ENCODE measurements at regions not wholly inside any gene's neighbourhood (a gene's known extent, or its start where the extent isn't known, plus 50 kb on each side); places are given as distances from the start of the nearest gene placed in this dataset.

DNA sequence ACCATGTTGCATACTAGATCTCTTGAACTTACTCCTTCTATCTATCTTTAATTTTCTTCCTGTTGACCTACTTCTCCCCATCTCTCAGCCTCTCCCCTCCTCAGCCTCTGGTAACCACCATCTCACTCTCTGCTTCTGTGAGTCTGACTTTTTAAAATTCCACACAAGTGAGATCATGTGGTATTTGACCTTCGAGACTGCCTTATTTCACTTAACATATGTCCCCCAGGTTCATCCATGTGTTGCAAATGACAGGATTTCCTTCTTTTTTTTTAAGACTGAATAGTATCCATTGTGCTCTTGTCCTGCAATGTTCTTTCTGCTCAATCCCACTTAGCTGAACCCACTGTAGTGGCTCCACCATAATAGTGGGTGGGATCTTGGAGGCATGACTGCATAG lies 51.4 kb upstream of the DNAJC1 start:
- no peaks in the 10 kb centered on the region for H3K36me3 ChIP-seq (ENCODE audit: control insufficient read depth, insufficient read depth, low read length)
- no peaks in the 10 kb centered on the region for H3K27me3 ChIP-seq (ENCODE audit: control insufficient read depth, insufficient read depth, low read length)
- TF ChIP-seq, protein P1, sequence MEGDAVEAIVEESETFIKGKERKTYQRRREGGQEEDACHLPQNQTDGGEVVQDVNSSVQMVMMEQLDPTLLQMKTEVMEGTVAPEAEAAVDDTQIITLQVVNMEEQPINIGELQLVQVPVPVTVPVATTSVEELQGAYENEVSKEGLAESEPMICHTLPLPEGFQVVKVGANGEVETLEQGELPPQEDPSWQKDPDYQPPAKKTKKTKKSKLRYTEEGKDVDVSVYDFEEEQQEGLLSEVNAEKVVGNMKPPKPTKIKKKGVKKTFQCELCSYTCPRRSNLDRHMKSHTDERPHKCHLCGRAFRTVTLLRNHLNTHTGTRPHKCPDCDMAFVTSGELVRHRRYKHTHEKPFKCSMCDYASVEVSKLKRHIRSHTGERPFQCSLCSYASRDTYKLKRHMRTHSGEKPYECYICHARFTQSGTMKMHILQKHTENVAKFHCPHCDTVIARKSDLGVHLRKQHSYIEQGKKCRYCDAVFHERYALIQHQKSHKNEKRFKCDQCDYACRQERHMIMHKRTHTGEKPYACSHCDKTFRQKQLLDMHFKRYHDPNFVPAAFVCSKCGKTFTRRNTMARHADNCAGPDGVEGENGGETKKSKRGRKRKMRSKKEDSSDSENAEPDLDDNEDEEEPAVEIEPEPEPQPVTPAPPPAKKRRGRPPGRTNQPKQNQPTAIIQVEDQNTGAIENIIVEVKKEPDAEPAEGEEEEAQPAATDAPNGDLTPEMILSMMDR (IDR thresholded peaks at IDR 0.05; ENCODE audit: insufficient read depth, low read length, severe bottlenecking) = no peak
- DNase-seq (ENCODE audit: low read depth) (no peak), FAIRE-seq (no peak)
- H3K4me3 ChIP-seq (ENCODE audit: low read depth, low read length) = no peak overlapping the region

Measured in bronchial epithelial cell (primary cell).